Hematopoietic multipotent progenitor cell treated with erythropoietin and hydrocortisone succinate and interleukin-3 and kit ligand, for 17 days (in vitro differentiated cells): ENCODE measurements at regions not wholly inside any gene's neighbourhood (a gene's known extent, or its start where the extent isn't known, plus 50 kb on each side); places are given as distances from the start of the nearest gene placed in this dataset.
"Not testable (repeated sequence)": the region's sequence is repeated elsewhere in the genome, so short reads cannot be mapped to it uniquely, and the experiment has no call there.

Source experiments
- DNase-seq: peaks from one replicate; pipeline ENCODE4 v3.0.0-alpha.2; 2015; ENCODE audit warnings: low spot score

DNA sequence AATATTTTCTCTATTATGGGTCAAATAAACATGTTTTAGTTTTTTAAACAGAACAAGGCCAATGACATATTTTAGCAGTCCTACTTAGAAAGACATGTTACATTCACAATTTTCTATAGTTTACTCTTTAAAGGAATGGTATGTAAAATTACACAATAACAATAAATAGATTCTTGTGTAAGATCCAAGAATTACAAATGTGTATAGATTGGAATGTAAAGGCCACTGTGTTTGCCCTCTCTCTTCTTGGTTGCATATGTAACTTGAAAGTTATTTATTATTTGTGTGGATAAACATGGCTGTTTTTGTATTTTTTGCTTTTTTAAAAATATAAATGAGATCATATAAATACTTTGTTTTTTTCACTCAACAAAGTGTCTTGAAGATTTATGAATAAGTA is 979.3 kb upstream of the CELF2 start:
- no peak for DNase-seq

DNA sequence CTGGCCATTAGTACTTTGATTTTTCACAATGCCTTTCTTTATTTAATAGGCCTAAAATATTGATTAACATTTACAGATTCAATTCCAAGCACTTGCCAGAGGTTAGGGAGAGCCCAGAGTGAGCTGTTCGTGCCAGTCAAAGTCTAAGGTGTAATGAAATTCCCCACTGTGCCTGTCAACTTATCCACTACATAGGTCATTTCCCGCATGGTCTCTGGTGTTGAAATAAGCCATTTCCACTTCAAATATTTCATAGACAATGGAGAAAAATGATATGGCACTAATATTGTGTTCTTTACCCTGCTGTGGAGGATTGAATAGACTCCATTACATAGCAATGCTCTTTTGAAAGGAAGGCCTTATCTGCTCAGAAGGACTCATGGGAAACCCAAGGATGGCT is 978.1 kb upstream of the CELF2 start:
- no peak for DNase-seq

DNA sequence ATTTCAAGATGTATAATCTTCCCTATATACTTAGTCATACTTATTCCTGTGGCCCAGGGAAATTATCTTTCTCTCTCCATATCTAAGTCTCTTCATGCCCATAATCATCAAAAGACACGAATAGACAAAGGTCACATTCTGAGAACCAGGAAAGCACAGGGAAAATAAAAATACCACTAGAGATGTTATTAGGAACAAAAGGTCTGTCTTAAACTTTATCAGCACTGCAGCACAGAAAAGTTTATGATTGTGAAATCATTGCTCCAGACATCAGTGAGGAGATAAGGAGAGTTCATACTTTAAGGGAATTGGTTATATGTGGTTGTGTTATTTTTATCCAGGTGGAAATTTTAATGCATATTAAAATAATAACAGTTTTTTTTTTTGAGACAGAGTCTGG is 974.6 kb upstream of the CELF2 start:
- no peak for DNase-seq

DNA sequence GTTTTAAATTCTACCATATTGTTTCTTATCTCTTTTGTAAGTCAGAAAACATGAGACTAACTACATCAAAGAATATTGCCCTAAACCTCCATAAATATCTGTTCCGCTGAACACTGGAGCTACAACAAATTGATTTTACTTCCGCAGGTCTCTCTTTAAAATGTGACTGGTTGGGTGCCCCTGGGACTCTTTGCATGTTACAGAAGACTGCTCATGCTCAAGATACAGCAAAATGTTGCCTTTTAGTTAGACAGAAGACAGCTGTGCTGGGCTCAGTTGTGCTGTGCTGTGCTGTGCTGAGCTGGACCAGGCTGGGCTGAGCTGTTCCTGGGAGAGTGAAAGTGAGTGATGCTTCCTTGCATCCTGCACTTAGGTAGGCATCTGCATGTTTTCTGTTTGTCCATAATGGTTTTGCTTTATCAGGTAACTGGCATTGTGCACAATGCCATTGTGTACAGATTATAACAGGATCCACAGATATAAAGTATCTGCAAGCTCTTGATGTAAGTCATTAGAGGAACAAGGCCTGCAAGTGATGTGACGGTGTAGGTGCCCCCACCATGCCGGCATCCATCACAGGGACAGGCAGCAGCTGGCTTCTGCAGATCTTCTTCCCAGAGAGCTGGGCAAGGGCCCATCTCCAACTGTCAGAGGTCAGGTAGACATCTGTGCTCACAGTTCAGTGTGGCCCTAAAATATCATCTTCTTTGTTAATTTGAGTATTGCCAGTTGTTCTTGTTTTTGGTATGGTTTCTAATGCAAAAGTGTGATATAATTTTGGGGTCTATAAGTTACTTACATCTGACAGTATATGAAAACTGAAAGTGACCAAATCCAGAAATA is 972.5 kb upstream of the CELF2 start:
- no peak for DNase-seq

DNA sequence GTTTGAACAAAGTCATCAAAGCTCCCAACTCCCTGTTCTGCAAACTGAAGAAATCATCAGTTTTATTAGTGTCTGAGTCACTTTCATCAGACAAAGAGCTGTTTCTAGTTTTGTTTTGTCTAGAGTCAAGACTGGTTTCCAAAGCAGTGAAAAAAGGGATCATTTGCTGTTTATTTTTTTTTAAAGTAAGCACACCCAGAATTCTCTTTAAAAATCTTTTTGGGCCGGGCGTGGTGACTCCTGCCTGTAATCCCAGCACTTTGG is 972.0 kb upstream of the CELF2 start:
- no peak for DNase-seq

DNA sequence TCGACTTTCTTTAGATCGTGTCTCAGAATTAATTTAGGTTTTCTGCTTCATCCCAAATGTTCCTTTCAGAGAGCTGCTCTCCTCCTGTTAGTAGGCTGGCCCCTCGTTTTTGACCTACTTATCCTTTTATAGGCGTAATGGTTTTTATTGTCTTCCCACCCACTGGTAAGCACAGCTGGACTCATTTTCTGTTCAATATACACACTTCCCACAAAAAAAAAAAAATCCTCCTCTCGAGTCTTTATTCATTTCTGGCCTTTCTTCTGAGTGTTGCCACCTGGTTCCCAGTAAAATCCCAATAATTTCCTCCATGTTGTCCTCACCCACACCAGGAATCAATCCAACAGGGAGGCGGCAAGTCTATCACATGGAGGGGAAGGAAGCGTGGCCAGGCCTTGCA is 970.2 kb upstream of the CELF2 start:
- no peak for DNase-seq

DNA sequence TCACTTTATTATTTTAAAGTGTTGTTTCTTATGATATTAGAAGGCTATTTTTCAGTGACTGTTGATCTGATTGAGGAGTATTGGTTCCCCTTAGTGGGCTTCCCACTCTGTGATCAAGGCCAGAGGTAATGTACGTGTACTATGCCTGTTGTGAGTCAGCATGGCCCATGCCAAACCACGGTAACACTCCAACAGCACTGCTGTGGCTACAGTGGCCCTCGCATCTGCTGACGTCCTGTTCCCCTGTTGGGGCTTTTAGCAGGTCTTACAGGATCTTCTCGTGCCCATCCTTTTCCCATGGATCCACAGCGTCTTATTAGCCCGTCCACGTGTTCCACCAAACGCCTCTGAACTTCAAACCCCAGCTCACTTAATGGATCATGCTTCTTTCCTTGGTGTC is 964.6 kb upstream of the CELF2 start:
- no peak for DNase-seq

DNA sequence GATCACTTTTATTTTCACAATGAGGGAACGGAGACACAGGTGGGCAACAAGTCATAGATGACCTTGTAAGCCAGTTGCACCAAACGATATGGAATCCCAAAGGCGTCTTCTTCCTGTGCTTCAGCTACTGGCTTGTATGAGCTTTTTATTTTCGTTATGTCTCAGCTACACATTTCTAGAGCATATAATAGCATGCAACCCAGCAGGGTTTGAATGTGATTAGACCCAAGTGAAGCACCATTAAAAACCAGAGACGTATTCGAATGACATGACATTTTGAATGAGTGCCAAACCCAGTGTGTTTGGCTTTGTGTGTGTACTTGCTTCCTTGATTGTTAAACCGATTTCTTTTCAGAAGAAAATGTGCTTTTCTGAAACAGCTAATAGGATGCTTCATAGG is 963.2 kb upstream of the CELF2 start:
- DNase-seq, result no peak

DNA sequence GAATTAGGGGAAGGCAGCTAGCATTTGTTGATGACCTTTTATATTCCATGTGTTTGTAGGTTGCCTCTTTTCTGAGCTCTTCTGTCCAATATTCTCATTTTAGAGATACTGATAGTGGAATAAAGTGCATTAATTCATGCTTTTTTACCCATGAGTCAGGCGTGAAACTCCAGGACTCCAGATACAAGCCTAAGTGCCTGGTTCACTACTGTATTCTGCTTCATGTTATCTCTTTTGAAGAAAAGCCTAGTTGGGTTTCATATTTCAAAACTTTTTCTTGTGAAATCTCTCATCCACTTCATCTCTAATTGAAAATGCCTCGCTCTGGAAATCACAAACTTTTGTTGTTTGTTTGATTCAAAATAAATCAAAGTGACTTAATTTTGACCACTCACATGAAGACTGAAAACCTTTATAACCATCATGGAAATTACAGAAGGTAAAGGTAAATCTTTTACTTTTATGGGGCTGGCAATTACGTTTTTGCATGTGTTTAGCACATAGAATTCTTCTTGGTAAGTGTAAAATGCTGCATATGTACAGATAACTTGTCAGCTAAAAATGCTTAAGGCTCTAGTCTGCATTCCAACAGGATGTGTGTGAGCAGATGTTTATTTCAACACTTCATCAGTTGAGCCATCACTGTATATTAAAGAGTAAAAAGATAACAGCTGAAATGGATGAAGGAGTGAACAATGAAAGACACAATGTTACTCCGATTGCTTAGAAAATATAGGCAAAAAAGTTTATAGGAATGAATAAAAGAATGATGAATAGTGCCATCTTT is 961.8 kb upstream of the CELF2 start:
- no peak for DNase-seq

DNA sequence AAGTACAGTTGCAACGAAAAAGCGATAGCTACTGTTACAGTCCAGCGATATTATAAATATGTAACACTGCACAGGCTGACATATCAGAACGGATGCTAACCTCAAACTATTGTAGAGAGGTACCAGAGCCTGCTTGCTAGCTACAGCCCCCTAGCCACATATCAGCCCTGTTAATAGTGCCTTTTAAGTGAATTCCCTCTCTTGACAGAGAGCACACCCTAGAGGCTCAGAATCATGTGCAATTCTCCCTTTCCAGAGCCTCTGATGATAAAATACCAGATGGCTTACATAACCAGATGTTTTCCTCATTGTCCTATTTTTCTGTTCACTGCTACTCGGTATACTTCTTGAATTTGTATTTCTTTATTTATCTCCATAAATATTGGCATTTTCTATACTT is 960.7 kb upstream of the CELF2 start:
- no peak for DNase-seq

DNA sequence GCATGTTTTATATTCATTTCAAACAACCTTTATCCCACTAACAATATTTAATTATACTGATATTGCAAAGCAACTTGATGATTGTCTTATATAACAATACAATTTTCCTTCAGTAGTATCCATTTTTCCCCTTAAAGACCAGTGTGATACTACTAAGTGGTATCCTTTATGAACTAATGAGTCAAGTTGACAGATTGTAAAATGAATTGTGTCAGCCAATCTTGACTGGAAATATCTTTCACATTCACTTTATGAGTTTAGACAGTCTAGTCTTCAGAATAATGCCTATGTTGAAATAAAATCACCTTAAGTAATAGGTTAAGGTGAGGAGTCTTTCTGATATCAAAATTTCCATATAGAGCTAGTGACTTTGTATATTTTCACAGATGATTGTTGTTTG is 950.0 kb upstream of the CELF2 start:
- no peak for DNase-seq

DNA sequence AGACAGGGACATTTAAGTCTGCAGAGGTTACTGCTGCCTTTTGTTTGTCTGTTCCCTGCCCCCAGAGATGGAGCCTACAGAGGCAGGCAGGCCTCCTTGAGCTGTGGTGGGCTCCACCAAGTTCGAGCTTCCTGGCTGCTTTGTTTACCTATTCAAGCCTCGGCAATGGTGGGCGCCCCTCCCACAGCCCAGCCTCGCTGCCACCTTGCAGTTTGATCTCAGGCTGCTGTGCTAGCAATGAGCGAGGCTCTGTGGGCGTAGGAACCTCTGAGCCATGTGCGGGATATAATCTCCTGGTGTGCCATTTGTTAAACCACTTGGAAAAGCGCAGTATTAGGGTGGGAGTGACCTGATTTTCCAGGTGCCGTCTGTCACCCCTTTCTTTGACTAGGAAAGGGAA is 942.8 kb upstream of the CELF2 start:
- not testable (repeated sequence) for DNase-seq

DNA sequence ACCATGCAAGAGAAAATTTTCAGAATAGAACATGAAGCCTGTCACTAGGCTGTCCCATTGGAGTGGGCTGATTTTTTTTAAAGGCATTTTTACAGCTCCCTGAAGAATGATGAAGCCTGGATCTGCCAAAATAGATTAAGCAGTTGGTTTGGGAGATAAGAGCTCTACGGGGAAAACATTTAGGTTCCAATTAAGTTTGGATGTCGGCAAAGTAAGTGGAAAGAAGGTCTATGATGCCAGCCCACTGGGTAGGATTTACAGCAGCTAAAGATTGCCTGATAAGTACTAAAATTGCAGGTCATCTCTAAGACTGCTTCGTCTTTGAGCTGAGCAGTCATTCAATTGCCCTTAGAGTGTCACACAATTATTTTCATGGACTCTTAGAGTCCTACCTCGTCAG is 939.2 kb upstream of the CELF2 start:
- no peak for DNase-seq

DNA sequence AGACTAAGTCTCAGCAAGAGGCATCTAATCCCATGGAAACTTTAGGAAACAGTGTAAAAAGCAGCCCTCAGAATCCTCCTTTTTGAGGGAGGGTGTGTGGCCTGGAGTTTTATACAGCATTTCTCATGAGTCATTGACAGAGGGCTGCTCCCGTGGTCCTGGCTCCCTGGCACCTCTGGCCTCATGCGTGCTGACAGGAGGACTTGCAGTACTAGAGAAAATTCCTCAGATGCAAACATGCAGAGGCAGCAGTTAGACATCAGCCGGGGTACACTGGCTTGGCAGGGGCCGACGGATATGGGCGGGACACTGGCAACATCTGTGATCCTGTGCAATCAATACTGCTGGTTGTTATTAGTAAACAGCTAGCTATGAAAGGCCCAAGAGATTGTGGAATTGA is 925.1 kb upstream of the CELF2 start:
- DNase-seq, result no peak

DNA sequence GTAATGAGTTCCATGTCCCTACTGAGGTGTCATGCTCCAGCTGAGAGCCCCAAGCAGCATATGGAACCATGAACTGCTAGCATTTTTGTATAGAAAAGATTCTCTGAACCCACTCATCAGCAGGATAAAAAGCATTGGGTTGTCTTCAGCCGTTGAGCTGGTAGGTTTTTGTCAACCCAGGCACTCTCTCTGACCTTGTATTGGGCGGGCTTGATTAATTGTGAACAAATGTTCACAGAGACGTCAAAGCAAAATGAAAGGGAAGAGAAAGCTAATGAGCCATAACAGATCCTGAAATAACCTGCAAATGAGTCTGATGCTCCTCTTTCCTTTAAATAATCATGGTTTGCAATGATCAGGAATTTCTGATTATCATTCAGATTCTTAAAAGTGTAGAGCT is 924.7 kb upstream of the CELF2 start:
- DNase-seq, result no peak

DNA sequence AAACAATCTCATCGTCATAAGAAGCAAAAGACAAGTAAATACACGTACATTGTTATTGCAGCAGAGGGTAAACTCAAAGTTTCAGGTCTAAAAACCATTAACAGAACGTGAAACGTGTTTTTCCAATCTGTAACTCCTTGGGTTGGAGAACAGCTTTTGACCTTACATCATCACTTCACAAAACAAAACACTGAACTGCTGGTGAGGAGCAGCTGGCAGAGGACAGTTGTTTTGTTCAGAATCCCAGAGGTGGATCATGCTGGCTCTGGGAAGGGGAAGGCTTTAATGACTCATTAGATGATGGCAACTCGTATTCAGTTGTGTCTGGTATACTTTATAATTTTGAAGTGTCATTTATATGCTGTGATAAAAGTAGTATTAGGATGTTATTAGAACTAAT is 923.0 kb upstream of the CELF2 start:
- no peak for DNase-seq

DNA sequence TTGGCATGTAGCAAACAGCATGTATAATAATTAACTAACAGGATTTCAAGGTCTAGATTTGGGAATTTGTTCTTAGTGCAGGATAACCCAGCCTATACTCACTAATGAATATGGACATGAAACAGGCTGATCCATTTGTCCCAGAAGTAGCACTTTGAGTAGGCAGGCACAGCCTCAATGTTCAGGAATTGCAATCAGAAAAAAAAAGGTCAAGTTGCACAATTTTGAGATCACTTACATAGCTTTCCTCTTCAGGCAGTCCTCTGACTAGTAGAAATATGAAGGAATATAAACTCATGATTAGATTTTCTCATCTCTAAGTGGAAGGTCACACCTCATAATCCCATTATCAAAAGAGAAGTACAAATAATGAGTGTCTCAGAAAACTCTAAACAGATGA is 921.4 kb upstream of the CELF2 start:
- DNase-seq, result no peak

DNA sequence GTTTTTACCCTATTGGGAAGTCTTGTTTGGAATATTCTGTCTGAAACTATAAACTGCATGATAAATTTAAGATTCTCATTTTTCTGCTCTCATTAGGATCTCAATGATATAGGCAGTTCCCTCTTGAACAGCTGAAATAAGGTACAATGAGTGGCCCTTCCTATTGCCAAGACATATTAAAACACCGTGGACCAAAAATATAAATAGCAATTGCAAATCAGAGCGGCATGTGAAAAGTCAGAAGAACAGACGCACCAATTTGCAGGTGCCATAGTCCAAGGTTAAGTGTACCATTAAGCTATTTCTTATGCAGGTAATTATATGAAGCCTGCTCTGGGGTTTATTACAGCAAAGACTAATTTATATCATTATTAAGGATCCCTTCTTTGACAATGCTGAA is 920.8 kb upstream of the CELF2 start:
- no peak for DNase-seq

DNA sequence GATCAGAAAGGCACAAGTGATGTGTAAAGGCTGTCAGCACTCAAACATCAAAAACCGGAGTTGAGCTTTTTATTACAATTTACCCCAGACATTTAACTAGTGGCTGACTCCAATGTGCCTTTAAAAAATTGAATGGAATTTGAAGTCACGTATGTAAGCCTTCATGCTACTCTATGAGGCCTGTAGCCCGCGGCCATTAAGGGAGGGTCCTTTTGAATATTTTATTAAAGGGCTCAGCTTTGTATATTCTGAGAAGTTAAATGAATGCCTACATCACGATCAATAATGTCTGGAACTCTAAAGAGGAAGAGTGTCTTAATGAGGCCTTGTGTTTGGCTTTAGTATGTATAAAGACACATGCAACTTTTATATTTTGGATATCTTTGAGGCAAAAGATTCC is 916.6 kb upstream of the CELF2 start:
- no peak for DNase-seq

DNA sequence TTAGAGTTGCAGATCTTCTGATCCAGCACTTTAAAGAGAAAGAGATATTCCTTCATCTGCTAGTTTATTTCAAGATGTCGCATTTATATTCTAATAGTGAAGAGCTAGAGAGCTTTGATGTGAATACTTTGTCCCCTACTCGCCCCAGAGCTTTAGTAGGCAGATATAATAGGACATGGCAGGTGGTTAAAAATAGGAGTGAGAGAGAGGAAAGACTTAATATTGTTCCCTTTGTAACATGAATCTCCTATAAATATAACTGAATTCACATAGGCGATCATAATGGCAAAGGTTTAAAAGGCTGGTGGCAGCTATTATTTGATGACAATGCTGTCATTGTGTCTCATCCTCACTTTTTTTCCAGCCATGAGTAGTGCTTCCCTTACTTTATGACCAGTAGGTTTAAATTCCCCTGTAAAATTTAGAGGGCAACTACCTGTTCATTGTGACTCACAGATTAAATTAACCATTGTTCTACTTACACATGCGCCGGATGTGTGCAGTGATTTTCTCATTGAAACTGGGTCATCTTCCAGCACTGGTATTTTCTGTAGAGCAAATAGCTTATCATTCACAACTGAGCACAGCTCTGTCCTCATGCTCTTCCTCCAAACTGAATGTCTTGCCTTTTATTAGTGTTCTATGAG is 906.7 kb upstream of the CELF2 start:
- no peak for DNase-seq

DNA sequence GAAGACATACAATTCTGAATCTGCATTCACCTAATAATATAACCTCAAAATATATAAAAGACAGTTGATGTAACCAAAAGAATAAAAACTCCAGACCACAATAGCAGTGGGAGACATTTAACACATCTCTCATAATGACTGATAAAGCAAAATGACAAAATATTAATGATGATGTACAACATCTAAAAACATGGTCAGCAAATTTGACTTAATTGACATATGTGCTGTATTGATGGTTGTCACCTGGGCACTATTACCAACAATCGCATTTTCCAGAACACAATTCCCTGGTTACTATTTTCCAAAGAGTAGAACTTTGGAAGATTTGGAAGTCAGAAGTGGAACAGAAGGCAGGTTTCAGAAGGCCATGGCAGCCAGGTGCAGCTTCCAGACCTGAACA is 899.5 kb upstream of the CELF2 start:
- no peak for DNase-seq

DNA sequence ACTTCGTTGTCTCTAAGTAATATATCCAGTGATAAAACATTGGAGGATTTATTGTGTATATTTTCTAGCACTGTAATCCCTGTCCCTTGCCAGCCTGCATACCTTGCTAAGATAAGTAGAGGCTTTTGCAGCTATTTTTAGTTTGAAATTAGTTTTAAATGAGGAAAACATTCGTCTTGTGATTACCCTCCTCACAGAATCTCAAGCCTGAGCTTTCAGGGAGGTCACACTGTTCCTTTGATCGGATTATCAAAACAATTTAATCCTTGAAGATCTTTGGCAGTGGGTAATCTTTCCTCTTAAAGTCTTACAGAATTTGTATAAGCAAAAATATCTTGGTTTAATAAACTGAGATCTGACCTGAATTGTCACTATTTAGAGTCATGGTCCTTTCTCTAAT is 897.0 kb upstream of the CELF2 start:
- DNase-seq, result no peak

DNA sequence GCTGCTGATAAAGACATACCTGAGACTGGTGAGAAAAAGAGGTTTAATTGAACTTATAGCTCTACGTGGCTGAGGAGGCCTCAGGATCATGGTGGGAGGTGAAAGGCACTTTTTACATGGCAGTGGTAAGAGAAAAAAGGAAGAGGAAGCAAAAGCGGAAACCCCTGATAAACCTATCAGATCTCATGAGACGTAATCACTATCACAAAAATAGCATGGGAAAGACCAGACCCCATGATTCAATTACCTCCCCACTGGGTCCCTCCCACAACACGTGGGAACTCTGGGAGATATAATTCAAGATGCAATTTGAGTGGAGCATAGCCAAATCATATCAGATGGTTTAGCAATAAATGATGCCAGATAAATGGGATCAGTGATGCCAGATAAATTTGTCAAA is 892.0 kb upstream of the CELF2 start:
- DNase-seq, result no peak

DNA sequence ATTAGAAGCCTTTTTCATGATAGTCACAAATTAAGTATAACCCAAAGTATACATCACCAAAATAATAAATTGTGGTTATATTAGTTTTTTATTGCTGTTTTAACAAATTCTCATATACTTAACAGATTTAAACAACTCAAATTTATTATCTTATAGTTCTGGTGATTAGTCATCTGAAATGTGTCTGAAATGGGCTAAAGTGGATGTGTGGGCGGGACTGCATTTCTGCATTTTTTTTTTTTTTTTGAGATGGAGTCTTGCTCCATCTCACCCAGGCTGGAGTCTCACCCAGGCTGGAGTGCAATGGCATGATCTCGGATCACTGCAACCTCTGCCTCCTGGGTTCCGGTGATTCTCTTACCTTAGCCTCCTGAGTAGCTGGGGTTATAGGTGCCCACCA is 891.5 kb upstream of the CELF2 start:
- DNase-seq, result no peak
